Trophoblast cell (in vitro differentiated cells and primary cell): ENCODE measurements at regions not wholly inside any gene's neighbourhood (a gene's known extent, or its start where the extent isn't known, plus 50 kb on each side); places are given as distances from the start of the nearest gene placed in this dataset.

Source experiments
- DNase-seq, 2 donors: peaks; one replicate each; pipeline ENCODE4 v3.0.0-alpha.2; 2016
- H2AFZ ChIP-seq: 2 replicates; pipeline ENCODE4 v1.6.1; 2013; ENCODE audit warnings: low read length, moderate library complexity, mild to moderate bottlenecking; ENCODE audit not compliant: insufficient read depth, poor library complexity
- H2AK5ac ChIP-seq: 2 replicates; pipeline ENCODE4 v1.6.1; 2013; ENCODE audit warnings: mild to moderate bottlenecking, low read length
- H2BK120ac ChIP-seq: 2 replicates; pipeline ENCODE4 v1.6.1; 2013; ENCODE audit warnings: low read length, mild to moderate bottlenecking, moderate library complexity; ENCODE audit not compliant: insufficient read depth, poor library complexity
- H2BK12ac ChIP-seq: 2 replicates; pipeline ENCODE4 v1.6.1; 2013; ENCODE audit warnings: mild to moderate bottlenecking, low read length, moderate library complexity
- H2BK5ac ChIP-seq: 2 replicates; pipeline ENCODE4 v1.6.1; 2013; ENCODE audit warnings: low read length, low read depth, moderate library complexity, mild to moderate bottlenecking; ENCODE audit not compliant: poor library complexity
- H3K14ac ChIP-seq: 2 replicates; pipeline ENCODE4 v1.6.1; 2013; ENCODE audit warnings: mild to moderate bottlenecking, low read length
- H3K18ac ChIP-seq: 2 replicates; pipeline ENCODE4 v1.6.1; 2013; ENCODE audit warnings: mild to moderate bottlenecking, low read length
- H3K23ac ChIP-seq: 2 replicates; pipeline ENCODE4 v1.6.1; 2013; ENCODE audit warnings: low read length
- H3K27ac ChIP-seq: 2 replicates; pipeline ENCODE4 v1.5.1; 2013; ENCODE audit warnings: low read depth, mild to moderate bottlenecking, inconsistent platforms, low read length, moderate library complexity
- H3K27me3 ChIP-seq: 2 replicates; pipeline ENCODE4 v1.6.1; 2013; ENCODE audit warnings: inconsistent platforms, mild to moderate bottlenecking, low read length, moderate library complexity; ENCODE audit not compliant: insufficient read depth
- H3K36me3 ChIP-seq, 2 experiments: 1 replicate in 1 of 2; 2 replicates in 1 of 2; pipeline ENCODE4 v1.6.1; 2013; ENCODE audit warnings: low read length in 2 of 2, mild to moderate bottlenecking in 2 of 2, moderate library complexity in 1 of 2; ENCODE audit not compliant: insufficient read depth in 2 of 2, control insufficient read depth in 1 of 2
- H3K4ac ChIP-seq: 2 replicates; pipeline ENCODE4 v1.6.1; 2013; ENCODE audit warnings: low read depth, mild to moderate bottlenecking, low read length, moderate library complexity
- H3K4me1 ChIP-seq, 2 experiments: 1 replicate in 1 of 2; 2 replicates in 1 of 2; pipeline ENCODE4 v1.6.1; 2013; ENCODE audit warnings: low read length in 2 of 2, mild to moderate bottlenecking in 2 of 2, moderate library complexity in 1 of 2; ENCODE audit not compliant: insufficient read depth in 2 of 2, control insufficient read depth in 1 of 2
- H3K4me2 ChIP-seq: 2 replicates; pipeline ENCODE4 v1.6.1; 2013; ENCODE audit warnings: inconsistent platforms, mild to moderate bottlenecking, low read length, moderate library complexity
- H3K4me3 ChIP-seq: 2 replicates; pipeline ENCODE4 v1.5.1; 2013; ENCODE audit warnings: mild to moderate bottlenecking, low read depth, low read length, inconsistent platforms
- H3K79me1 ChIP-seq: one replicate; pipeline ENCODE4 v1.6.1; 2013; ENCODE audit warnings: low read length
- H3K79me2 ChIP-seq: 2 replicates; pipeline ENCODE4 v1.6.1; 2013; ENCODE audit warnings: low read length, mild to moderate bottlenecking; ENCODE audit not compliant: control insufficient read depth, insufficient read depth, poor library complexity
- H3K9ac ChIP-seq: 2 replicates; pipeline ENCODE4 v1.6.1; 2013; ENCODE audit warnings: mild to moderate bottlenecking, low read length
- H3K9me3 ChIP-seq: 2 replicates; pipeline ENCODE4 v1.6.1; 2013; ENCODE audit warnings: low read depth, mild to moderate bottlenecking, control low read depth, inconsistent platforms, low read length; ENCODE audit not compliant: insufficient read depth
- H4K12ac ChIP-seq: 2 replicates; pipeline ENCODE4 v1.6.1; 2013; ENCODE audit warnings: low read depth, mild to moderate bottlenecking, low read length, moderate library complexity
- H4K8ac ChIP-seq: 2 replicates; pipeline ENCODE4 v1.6.1; 2013; ENCODE audit warnings: low read depth, mild to moderate bottlenecking, low read length, moderate library complexity
- H4K91ac ChIP-seq: one replicate; pipeline ENCODE4 v1.6.1; 2013; ENCODE audit warnings: low read depth, mild to moderate bottlenecking, low read length, moderate library complexity
- WGBS: extraction: QIAGEN DNeasy Blood & Tissue Kit; methylation state at CpG from one replicate; pipeline ENCODE4 v1.1.7; 2013; ENCODE audit warnings: missing lambda C conversion rate; ENCODE audit not compliant: insufficient read length, insufficient coverage; ENCODE audit errors: extremely low coverage; 5-methylcytosine and 5-hydroxymethylcytosine counted together

GRCh38 chr4:98754736-98755135 lies 96.3 kb upstream of the TSPAN5 start:
- no peak overlapping the region for H2AK5ac ChIP-seq
- no CpG with 5 or more reads among the region's 1 CpG for WGBS
- H2BK5ac ChIP-seq = no peak overlapping the region
- H3K14ac ChIP-seq = no peak overlapping the region
- no peaks in the 10 kb centered on the region for H3K9me3 ChIP-seq
- no peak overlapping the region for H3K9ac ChIP-seq
- no peak overlapping the region for H3K18ac ChIP-seq
- H4K8ac ChIP-seq = no peak overlapping the region
- no peaks in the 10 kb centered on the region for H3K27me3 ChIP-seq
- H4K12ac ChIP-seq = no peak overlapping the region
- no peak overlapping the region for H2AFZ ChIP-seq
- no peaks in the 10 kb centered on the region for H3K79me2 ChIP-seq
- H4K91ac ChIP-seq = no peak overlapping the region
- no peak overlapping the region for H3K4me3 ChIP-seq
- H2BK12ac ChIP-seq = no peak overlapping the region
- H3K79me1 ChIP-seq = no peaks in the 10 kb centered on the region
- H3K4ac ChIP-seq = no peak overlapping the region
- no peak for DNase-seq
- no peak overlapping the region for H3K4me2 ChIP-seq
- H3K36me3 ChIP-seq = no peaks in the 10 kb centered on the region
- no peak overlapping the region for H3K27ac ChIP-seq
- no peak overlapping the region for H2BK120ac ChIP-seq
- no peaks in the 10 kb centered on the region for H3K4me1 ChIP-seq
- no peak overlapping the region for H3K23ac ChIP-seq

- no peak overlapping the region for H3K9ac ChIP-seq
- H3K27me3 ChIP-seq = no peaks in the 10 kb centered on the region
- no peaks in the 10 kb centered on the region for H3K4me1 ChIP-seq
- H2BK5ac ChIP-seq = no peak overlapping the region
- H4K91ac ChIP-seq = no peak overlapping the region
- no peak overlapping the region for H4K8ac ChIP-seq
- H3K27ac ChIP-seq = no peak overlapping the region
- no peak for DNase-seq
- H3K79me2 ChIP-seq = no peaks in the 10 kb centered on the region
- H2BK12ac ChIP-seq = no peak overlapping the region
- no peaks in the 10 kb centered on the region for H3K36me3 ChIP-seq
- H3K23ac ChIP-seq = no peak overlapping the region
- no peaks in the 10 kb centered on the region for H3K79me1 ChIP-seq
- no peak overlapping the region for H3K4me3 ChIP-seq
- no peak overlapping the region for H3K4me2 ChIP-seq
- no peaks in the 10 kb centered on the region for H3K9me3 ChIP-seq
- H3K4ac ChIP-seq = no peak overlapping the region
- H3K18ac ChIP-seq = no peak overlapping the region
- H4K12ac ChIP-seq = no peak overlapping the region
- no peak overlapping the region for H2AFZ ChIP-seq
- H2AK5ac ChIP-seq = no peak overlapping the region
- no peak overlapping the region for H2BK120ac ChIP-seq
- no peak overlapping the region for H3K14ac ChIP-seq
Observed at GRCh38 chr4:98749206-98749605, 90.8 kb upstream of the TSPAN5 start.

GRCh38 chr4:98748609-98749008 lies 90.2 kb upstream of the TSPAN5 start:
- Histone ChIP-seq H3K23ac (no peak overlapping the region), H3K4me1 (no peaks in the 10 kb centered on the region), H2AFZ (no peak overlapping the region), H3K18ac (no peak overlapping the region), H4K12ac (no peak overlapping the region), H3K27me3 (no peaks in the 10 kb centered on the region), H4K91ac (no peak overlapping the region), H3K79me1 (no peaks in the 10 kb centered on the region), H3K4ac (no peak overlapping the region), H2AK5ac (no peak overlapping the region), H3K9ac (no peak overlapping the region), H3K27ac (no peak overlapping the region), H3K14ac (no peak overlapping the region), H2BK5ac (no peak overlapping the region), H3K4me2 (no peak overlapping the region), H3K79me2 (no peaks in the 10 kb centered on the region), H4K8ac (no peak overlapping the region), H3K4me3 (no peak overlapping the region), H3K9me3 (no peaks in the 10 kb centered on the region), H2BK120ac (no peak overlapping the region), H3K36me3 (no peaks in the 10 kb centered on the region), H2BK12ac (no peak overlapping the region)
- DNase-seq = no peak
- no CpG with 5 or more reads among the region's 2 CpGs for WGBS

- no peak overlapping the region for H3K4me2 ChIP-seq
- H3K9ac ChIP-seq = no peak overlapping the region
- H3K23ac ChIP-seq = no peak overlapping the region
- H2AK5ac ChIP-seq = no peak overlapping the region
- H3K14ac ChIP-seq = no peak overlapping the region
- no peak overlapping the region for H3K18ac ChIP-seq
- WGBS = no CpG with 5 or more reads among the region's 7 CpGs
- no peak overlapping the region for H2BK12ac ChIP-seq
- no peak overlapping the region for H2AFZ ChIP-seq
- DNase-seq = no peak
- H3K79me1 ChIP-seq = no peaks in the 10 kb centered on the region
- H2BK120ac ChIP-seq = no peak overlapping the region
- no peaks in the 10 kb centered on the region for H3K27me3 ChIP-seq
- H3K36me3 ChIP-seq = no peaks in the 10 kb centered on the region
- H3K27ac ChIP-seq = no peak overlapping the region
- no peaks in the 10 kb centered on the region for H3K4me1 ChIP-seq
- H3K4ac ChIP-seq = no peak overlapping the region
- H4K8ac ChIP-seq = no peak overlapping the region
- no peak overlapping the region for H3K4me3 ChIP-seq
- no peak overlapping the region for H4K12ac ChIP-seq
- no peak overlapping the region for H4K91ac ChIP-seq
- no peaks in the 10 kb centered on the region for H3K79me2 ChIP-seq
- no peaks in the 10 kb centered on the region for H3K9me3 ChIP-seq
- no peak overlapping the region for H2BK5ac ChIP-seq
Observed at GRCh38 chr4:98747393-98748091, 89.1 kb upstream of the TSPAN5 start.
